RWPE2 (cell line): ENCODE measurements at regions not wholly inside any gene's neighbourhood (a gene's known extent, or its start where the extent isn't known, plus 50 kb on each side); places are given as distances from the start of the nearest gene placed in this dataset.
A peak's percentile ranks its signal among the peaks of the same experiment; 100 is the strongest.

ENCODE experiments used
- ATAC-seq: fragments of 200-7000 bp; cut with Tn5 transposase; 3 replicates; pipeline ENCODE4 v1.9.1; 2021; ENCODE audit warnings: low read depth
- DNase-seq: peaks from one replicate; pipeline ENCODE4 v3.0.0-alpha.2; 2020; ENCODE audit warnings: low spot score
- H3K27ac ChIP-seq: fragments of 450-650 bp; 2 replicates; pipeline ENCODE4 v1.5.1; 2017; ENCODE audit warnings: mild to moderate bottlenecking; ENCODE audit not compliant: poor library complexity, severe bottlenecking
- H3K27me3 ChIP-seq: fragments of 250-450 bp; sonication (Bioruptor Pico); 2 replicates; pipeline ENCODE4 v1.5.1; 2021; ENCODE audit warnings: mild to moderate bottlenecking, moderate library complexity; ENCODE audit not compliant: insufficient read depth, poor library complexity, severe bottlenecking
- H3K36me3 ChIP-seq: fragments of 250-450 bp; sonication (Bioruptor Pico); 2 replicates; pipeline ENCODE4 v1.5.1; 2020; ENCODE audit warnings: low read depth, mild to moderate bottlenecking, moderate library complexity
- H3K4me1 ChIP-seq: fragments of 250-450 bp; sonication (Bioruptor Pico); 2 replicates; pipeline ENCODE4 v1.5.1; 2021; ENCODE audit warnings: mild to moderate bottlenecking, moderate library complexity; ENCODE audit not compliant: insufficient read depth, poor library complexity, severe bottlenecking
- H3K4me3 ChIP-seq: fragments of 250-450 bp; sonication (Bioruptor Pico); 2 replicates; pipeline ENCODE4 v1.5.1; 2021; ENCODE audit warnings: mild to moderate bottlenecking, moderate library complexity; ENCODE audit not compliant: severe bottlenecking
- H3K9me3 ChIP-seq: fragments of 250-450 bp; sonication (Bioruptor Pico); 2 replicates; pipeline ENCODE4 v1.5.1; 2021; ENCODE audit warnings: mild to moderate bottlenecking, moderate library complexity; ENCODE audit not compliant: severe bottlenecking
- CTCF ChIP-seq: fragments of 450-650 bp; IDR thresholded peaks from one replicate; pipeline ENCODE4 v1.5.1; 2017; ENCODE audit warnings: mild to moderate bottlenecking, moderate library complexity; ENCODE audit not compliant: poor library complexity, severe bottlenecking

DNA sequence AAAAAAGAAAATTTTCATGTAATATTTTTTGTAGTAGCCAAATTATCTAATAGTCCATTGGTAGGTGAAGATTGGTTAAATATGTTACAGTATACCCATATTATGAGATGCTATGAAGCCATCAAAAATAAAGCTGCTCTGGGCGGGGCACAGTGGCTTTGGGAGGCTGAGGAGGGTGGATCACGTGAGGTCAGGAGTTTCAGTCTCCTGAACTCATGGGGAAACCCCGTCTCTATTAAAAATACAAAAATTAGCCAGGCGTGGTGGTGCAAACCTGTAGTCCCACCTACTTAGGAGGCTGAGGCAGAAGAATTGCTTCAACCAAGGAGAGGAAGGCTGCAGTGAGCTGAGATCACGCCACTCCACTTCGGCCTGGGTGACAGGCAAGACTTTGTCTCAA, 360.5 kb downstream of the KIF16B start:
- Histone ChIP-seq H3K4me3 (no peak overlapping the region), H3K27me3 (no peaks in the 10 kb centered on the region), H3K4me1 (no peaks in the 10 kb centered on the region), H3K27ac (no peak overlapping the region), H3K36me3 (no peaks in the 10 kb centered on the region), H3K9me3 (no peaks in the 10 kb centered on the region)
- DNase-seq: no peak
- no peak for ATAC-seq
- TF ChIP-seq CTCF: no peak

GRCh38 chr20:16209951-16210361, 363.3 kb downstream of the KIF16B start:
- H3K36me3 ChIP-seq: no peaks in the 10 kb centered on the region
- no peak for TF ChIP-seq CTCF
- no peaks in the 10 kb centered on the region for H3K27me3 ChIP-seq
- H3K4me3 ChIP-seq: no peak overlapping the region
- H3K9me3 ChIP-seq: no peaks in the 10 kb centered on the region
- DNase-seq (no peak), ATAC-seq (no peak)
- H3K27ac ChIP-seq: no peak overlapping the region
- no peaks in the 10 kb centered on the region for H3K4me1 ChIP-seq

GRCh38 chr20:16209357-16209756, 363.9 kb downstream of the KIF16B start:
- ATAC-seq (no peak), DNase-seq (no peak)
- H3K27me3 ChIP-seq: no peaks in the 10 kb centered on the region
- no peaks in the 10 kb centered on the region for H3K36me3 ChIP-seq
- no peaks in the 10 kb centered on the region for H3K4me1 ChIP-seq
- no peaks in the 10 kb centered on the region for H3K9me3 ChIP-seq
- H3K27ac ChIP-seq: no peak overlapping the region
- no peak overlapping the region for H3K4me3 ChIP-seq
- TF ChIP-seq CTCF: no peak

- ATAC-seq (no peak), DNase-seq (no peak)
- no peak overlapping the region for H3K27ac ChIP-seq
- H3K36me3 ChIP-seq: no peaks in the 10 kb centered on the region
- H3K9me3 ChIP-seq: no peaks in the 10 kb centered on the region
- no peaks in the 10 kb centered on the region for H3K27me3 ChIP-seq
- no peaks in the 10 kb centered on the region for H3K4me1 ChIP-seq
- TF ChIP-seq CTCF: no peak
- no peak overlapping the region for H3K4me3 ChIP-seq
Observed at GRCh38 chr20:16208443-16208842, 364.8 kb downstream of the KIF16B start.

DNA sequence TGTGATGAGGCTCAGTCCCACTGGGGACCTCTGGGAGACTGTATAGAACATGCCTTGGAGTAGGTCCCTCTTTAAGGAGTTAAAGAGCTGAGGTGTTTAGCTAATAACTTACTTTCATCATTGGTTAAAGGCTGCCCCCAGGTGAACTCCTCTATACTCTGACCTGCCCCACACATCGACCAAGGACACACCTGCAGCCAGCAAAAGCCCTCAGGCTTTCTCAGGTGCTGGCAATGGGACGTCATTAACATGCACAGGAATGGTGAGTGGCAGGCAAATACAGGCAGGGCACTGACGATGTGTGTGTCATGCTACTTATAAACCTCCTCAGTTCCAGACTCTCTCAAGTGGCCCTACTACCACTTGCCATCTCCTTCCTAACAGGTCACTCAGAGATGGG, 366.4 kb downstream of the KIF16B start:
- no peaks in the 10 kb centered on the region for H3K4me1 ChIP-seq
- no peak overlapping the region for H3K27ac ChIP-seq
- no peak overlapping the region for H3K4me3 ChIP-seq
- no peaks in the 10 kb centered on the region for H3K27me3 ChIP-seq
- ATAC-seq (peak; percentile 33; the same call in 1 of the 3 replicates), DNase-seq (no peak)
- no peaks in the 10 kb centered on the region for H3K36me3 ChIP-seq
- TF ChIP-seq CTCF: no peak
- H3K9me3 ChIP-seq: no peaks in the 10 kb centered on the region
